ES-I3 (cell line): ENCODE measurements at regions not wholly inside any gene's neighbourhood (a gene's known extent, or its start where the extent isn't known, plus 50 kb on each side); places are given as distances from the start of the nearest gene placed in this dataset.
"Not testable (repeated sequence)": the region's sequence is repeated elsewhere in the genome, so short reads cannot be mapped to it uniquely, and the experiment has no call there.

Experiments
- H3K36me3 ChIP-seq: 2 replicates; pipeline ENCODE4 v1.6.1; 2013; ENCODE audit warnings: mild to moderate bottlenecking, low read length, control low read depth, moderate library complexity; ENCODE audit not compliant: insufficient read depth
- H3K4me1 ChIP-seq: 2 replicates; pipeline ENCODE4 v1.6.1; 2013; ENCODE audit warnings: mild to moderate bottlenecking, control low read depth, low read length; ENCODE audit not compliant: insufficient read depth
- H3K9ac ChIP-seq: 2 replicates; pipeline ENCODE4 v1.6.1; 2013; ENCODE audit warnings: low read depth, mild to moderate bottlenecking, low read length, moderate library complexity
- H3K9me3 ChIP-seq: 2 replicates; pipeline ENCODE4 v1.6.1; 2013; ENCODE audit warnings: mild to moderate bottlenecking, low read length, moderate library complexity; ENCODE audit not compliant: control insufficient read depth, insufficient read depth

DNA sequence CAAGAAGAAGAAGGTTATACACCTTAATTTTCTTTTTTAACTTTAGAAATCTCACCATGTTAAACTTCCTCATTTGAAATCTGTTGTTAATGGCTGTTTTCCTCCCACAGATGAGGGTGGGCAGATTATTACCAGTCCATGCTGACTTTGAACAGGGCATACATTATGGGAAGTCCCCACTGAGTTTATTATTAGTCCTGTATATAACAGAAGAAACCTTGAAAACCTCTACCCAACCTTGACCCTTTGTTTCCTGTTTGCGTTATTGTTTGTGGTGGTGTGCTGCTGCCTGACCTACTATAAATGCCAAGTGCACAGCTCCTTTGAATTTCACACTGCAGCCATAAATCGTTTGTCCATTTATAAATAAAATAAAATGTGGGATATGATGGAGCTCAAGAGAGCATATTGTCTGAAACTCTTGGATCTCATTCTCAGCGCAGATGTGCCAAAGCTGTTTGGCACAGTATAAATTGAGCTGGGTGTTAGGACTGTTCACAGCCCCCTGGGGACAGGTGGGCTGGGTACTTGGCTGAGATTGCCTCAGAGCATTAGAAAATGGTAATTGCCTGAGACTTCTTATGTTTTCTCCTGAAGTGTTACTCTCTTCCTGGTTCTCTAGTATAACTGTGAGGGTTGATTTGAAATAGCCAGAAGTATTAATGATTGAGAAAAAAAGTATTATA, 139.6 kb downstream of the SPATA31D1 start:
- no peaks in the 10 kb centered on the region for H3K4me1 ChIP-seq
- H3K36me3 ChIP-seq: no peaks in the 10 kb centered on the region
- no peak overlapping the region for H3K9ac ChIP-seq
- no peaks in the 10 kb centered on the region for H3K9me3 ChIP-seq

DNA sequence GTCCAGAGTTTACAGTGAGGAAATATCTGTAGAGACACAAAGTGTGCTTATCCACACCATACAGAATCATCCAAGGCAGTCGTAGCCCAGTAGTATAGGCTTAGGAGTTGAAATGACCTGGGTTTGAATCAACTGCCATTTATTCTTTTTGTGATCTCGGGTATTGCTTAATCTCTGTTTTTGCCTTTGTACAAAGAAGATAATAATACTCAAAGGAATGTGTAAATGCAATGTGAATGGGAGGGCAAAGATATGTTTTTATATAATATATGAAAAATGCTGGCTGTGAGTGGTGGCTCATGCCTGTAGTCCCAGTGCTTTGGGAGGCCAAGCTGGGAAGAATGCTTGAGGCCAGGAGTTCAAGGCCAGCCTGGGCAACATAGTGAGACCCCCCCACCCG, 141.1 kb downstream of the SPATA31D1 start:
- Histone ChIP-seq H3K4me1 (no peaks in the 10 kb centered on the region), H3K9ac (no peak overlapping the region), H3K9me3 (no peaks in the 10 kb centered on the region), H3K36me3 (no peaks in the 10 kb centered on the region; the same call in 1 of the 2 replicates)

DNA sequence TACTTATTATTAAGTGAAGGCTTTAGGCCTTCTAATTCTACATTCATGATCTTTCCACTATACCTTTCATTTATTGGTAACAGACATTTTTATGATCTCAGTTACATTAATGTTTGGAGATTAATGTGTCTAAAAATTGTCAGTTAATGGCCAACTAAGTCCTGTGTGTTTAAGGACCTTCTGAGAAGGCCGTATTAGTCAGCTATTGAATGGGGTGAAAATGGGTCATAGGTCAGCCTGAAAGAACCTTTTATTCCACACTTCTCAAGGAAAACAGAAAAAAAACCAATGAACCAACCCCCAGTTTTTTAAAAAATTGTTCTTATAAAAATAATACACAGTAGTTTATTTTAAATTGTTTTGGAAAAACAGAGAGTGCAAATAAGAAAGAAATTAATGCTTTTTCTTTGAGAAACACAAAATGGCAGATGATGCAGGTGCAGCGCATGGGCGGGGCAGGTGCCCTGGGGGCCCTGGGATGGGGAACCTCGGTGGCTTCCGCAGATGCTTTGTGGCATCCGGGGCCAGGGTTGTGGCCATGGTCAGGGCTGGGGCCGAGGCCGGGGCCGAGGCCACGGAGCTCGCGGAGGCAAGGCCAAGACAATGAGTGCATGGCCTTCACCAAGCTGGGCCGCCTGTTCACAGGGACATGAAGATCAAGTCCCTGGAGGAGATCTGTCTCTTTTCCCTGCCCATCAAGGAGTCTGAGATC, 141.9 kb downstream of the SPATA31D1 start:
- H3K4me1 ChIP-seq: no peaks in the 10 kb centered on the region
- no peak overlapping the region for H3K9ac ChIP-seq
- H3K36me3 ChIP-seq: no peaks in the 10 kb centered on the region; the same call in 1 of the 2 replicates
- H3K9me3 ChIP-seq: no peaks in the 10 kb centered on the region

DNA sequence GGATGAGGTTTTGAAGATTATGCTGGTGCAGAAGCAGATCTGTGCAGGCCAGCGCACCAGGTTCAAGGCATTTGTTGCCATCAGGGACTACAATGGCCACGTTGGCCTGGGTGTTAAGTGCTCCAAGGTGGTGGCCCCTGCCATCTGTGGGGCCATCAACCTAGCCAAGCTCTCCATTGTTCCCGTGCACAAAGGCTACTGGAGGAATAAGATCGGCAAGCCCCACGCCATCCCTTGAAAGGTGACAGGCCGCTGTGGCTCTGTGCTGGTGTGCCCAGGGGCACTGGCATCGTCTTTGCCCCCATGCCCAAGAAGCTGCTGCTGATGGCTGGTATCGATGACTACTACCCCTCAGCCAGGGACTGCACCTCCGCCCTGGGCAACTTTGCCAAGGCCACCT, 142.5 kb downstream of the SPATA31D1 start:
- Histone ChIP-seq H3K4me1 (no peaks in the 10 kb centered on the region), H3K36me3 (no peaks in the 10 kb centered on the region; the same call in 1 of the 2 replicates), H3K9ac (no peak overlapping the region), H3K9me3 (no peaks in the 10 kb centered on the region)

DNA sequence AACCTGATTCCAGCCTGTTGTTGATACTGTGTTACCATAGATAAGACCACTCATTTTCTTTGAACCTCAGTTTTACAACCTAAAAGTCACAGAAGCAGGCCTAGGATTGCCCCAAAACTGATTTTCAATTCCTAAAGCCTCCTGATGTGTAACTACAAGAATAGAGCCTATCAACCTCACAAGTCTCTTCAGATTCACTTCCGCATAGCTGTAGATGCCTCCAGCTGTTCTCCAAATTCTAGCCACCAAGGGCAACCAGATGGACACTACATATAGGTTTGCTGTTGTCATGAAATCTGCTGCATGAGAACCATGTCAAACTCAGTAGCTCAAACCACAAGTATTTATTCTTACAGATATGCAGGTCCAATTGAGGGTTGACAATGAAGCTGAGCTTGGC, 143.5 kb downstream of the SPATA31D1 start:
- Histone ChIP-seq H3K9me3 (no peaks in the 10 kb centered on the region), H3K36me3 (no peaks in the 10 kb centered on the region; the same call in 1 of the 2 replicates), H3K4me1 (no peaks in the 10 kb centered on the region), H3K9ac (no peak overlapping the region)

DNA sequence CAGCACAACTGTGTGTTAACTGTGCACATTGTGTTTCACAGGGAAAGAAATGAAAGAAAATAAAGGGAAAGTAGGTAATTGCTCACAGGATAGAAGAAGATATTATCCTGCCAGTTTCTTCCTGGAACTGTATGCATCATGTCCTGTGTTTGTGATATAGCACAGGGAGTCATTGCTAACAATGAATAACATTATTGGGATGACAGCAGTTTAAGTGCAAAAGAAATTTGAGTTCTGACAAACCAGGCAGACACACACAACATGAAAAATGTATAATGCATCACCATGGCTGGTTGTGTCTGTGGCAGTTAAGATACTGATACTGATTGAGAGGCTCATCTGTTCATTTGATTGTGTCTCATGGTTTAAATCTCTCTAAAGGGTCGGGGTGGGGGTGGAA, 145.4 kb downstream of the SPATA31D1 start:
- Histone ChIP-seq H3K9me3 (no peaks in the 10 kb centered on the region), H3K9ac (no peak overlapping the region), H3K4me1 (no peaks in the 10 kb centered on the region), H3K36me3 (no peaks in the 10 kb centered on the region; the same call in 1 of the 2 replicates)

DNA sequence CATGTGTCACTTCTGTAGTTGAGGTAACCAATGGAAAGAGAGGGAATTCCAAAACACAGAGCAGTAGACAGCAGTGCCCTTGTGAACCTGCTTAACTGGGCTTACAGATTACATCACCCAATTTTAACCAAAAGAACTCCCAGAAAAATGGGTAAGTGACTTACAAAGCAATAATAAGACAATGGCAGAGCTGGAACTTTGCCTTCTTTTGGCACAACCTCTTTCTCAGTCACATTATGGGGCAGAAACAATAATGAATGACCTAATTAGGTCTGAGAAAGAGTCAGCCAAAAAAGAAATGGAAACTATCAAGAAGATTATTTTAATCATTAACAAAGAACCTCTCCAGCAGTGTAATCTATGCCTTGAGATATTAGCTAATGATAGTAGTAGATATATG, 146.5 kb downstream of the SPATA31D1 start:
- Histone ChIP-seq H3K4me1 (no peaks in the 10 kb centered on the region), H3K9me3 (no peaks in the 10 kb centered on the region), H3K36me3 (no peaks in the 10 kb centered on the region; the same call in 1 of the 2 replicates), H3K9ac (no peak overlapping the region)

DNA sequence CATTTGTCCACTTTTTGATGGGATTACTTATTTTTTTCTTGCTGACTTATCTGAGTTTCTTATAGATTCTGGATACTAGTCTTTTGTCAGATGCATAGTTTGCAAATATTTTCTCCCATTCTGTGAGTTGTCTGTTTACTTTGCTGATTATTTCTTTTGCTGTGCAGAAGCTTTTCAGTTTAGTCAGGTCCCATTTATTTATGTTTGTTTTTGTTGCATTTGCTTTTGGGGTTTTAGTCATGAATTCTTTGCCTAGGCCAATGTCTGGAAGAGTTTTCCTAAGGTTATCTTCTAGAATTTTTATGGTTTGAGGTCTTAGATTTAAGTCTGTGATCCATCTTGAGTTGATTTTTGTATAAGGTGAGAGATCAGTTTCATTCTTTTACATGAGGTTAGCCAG, 149.5 kb downstream of the SPATA31D1 start:
- not testable (repeated sequence) for H3K36me3 ChIP-seq, H3K4me1 ChIP-seq, H3K9me3 ChIP-seq, H3K9ac ChIP-seq

DNA sequence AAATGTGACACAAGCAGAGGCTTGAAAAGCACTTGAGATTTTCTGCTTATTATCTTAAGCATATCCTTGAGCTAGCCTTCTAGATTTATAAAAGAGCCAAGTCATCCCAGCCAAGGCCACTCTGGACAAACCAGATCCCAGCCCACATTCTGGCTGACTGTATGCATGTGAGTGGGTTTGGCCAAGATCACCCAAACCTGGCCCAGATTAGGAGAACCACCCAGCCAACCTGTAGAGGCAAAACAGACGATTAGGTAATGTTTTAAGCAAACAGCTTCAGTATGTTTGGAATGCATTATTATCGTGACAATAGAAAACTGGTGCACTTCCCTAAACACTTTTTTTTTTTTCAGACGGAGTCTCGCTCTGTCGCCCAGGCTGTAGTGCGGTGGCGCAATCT, 151.9 kb downstream of the SPATA31D1 start:
- no peaks in the 10 kb centered on the region for H3K4me1 ChIP-seq
- no peak overlapping the region for H3K9ac ChIP-seq
- no peaks in the 10 kb centered on the region for H3K9me3 ChIP-seq
- no peaks in the 10 kb centered on the region for H3K36me3 ChIP-seq

DNA sequence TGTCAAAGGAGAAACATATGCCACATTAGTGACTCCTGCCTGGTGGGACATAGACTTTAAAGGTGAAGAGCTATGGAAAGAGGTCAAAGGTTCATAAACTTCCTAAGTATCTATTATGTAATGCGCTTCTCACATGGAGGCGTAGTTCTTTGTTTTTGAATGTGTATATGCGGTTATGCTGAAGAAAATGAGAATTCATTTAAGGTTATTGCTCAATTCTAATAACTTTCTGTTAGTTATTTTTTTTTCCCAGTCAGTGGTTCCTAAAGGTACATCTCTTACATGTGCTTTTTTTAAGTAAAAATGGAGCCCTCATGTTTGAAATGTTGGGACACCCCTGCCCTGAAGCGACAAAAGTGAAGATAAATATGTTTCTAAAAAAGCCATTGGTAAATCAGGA, 156.2 kb downstream of the SPATA31D1 start:
- Histone ChIP-seq H3K9ac (no peak overlapping the region), H3K9me3 (no peaks in the 10 kb centered on the region), H3K4me1 (no peaks in the 10 kb centered on the region), H3K36me3 (no peaks in the 10 kb centered on the region)

DNA sequence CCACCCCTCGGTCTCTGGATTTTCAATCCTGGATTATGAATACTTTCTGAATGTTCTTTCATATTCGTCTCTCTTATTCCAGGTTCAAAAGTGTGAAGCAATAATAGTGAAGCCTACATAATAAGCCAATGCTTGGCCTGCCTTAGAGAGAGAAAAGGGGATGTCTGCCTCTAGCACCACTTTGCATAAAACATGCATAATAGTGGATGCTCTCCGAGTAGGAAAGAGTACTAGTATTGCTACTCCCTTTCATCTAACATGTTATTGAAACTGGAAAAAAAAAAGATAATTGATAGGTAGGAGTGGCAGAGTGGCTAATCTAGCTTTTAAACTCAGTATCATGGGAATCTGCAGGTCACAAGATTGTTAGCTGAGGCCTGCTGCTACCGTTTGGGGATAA, 158.1 kb downstream of the SPATA31D1 start:
- no peaks in the 10 kb centered on the region for H3K9me3 ChIP-seq
- H3K9ac ChIP-seq: no peak overlapping the region
- no peaks in the 10 kb centered on the region for H3K4me1 ChIP-seq
- no peaks in the 10 kb centered on the region for H3K36me3 ChIP-seq

DNA sequence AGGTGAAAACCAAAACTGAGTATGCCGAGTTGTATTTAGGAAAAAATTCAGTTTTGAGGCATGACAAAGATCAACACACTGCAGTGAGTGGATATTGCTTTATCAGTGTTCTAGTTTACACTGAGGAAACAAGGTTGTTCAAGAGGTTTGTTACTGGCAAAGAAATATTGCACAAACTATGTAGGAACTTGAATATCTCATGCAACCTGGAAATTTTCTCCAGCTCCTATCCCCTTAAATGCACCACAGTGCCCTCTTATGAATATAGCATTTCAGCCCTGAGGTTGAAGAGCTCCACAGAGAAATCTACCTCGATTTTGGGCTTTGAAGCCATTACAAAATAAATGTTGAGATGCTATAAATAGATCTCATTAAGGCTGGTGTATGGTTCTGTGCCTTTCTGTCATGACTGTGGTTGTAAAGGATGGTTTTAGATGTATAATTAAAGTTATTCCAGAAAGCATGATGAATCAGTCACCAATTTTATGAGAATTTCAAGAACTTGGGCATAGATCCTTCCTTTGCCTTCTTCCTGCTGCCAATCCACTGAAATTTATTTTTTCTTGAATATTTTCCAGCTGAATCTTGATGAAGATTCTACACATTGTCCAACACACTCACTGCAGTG, 159.3 kb downstream of the SPATA31D1 start:
- no peaks in the 10 kb centered on the region for H3K9me3 ChIP-seq
- no peaks in the 10 kb centered on the region for H3K36me3 ChIP-seq
- no peak overlapping the region for H3K9ac ChIP-seq
- H3K4me1 ChIP-seq: no peaks in the 10 kb centered on the region

DNA sequence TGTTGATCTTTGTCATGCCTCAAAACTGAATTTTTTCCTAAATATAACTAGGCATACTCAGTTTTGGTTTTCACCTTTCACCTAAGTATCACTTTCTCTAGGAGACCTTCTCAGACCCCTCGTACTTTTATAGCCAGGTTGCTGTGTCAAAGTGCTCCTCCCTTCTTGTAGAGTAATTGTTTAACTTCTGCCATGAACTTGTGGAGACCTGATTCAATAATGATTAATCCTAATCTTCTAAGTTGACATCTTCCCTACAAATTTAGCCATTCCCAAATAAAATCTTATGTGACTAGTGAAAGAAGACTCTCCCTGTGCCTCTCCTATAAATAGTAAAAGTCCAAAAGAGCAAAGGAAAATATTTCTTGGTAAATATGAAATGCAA, 159.8 kb downstream of the SPATA31D1 start:
- Histone ChIP-seq H3K4me1 (no peaks in the 10 kb centered on the region), H3K36me3 (no peaks in the 10 kb centered on the region), H3K9me3 (no peaks in the 10 kb centered on the region), H3K9ac (no peak overlapping the region)

DNA sequence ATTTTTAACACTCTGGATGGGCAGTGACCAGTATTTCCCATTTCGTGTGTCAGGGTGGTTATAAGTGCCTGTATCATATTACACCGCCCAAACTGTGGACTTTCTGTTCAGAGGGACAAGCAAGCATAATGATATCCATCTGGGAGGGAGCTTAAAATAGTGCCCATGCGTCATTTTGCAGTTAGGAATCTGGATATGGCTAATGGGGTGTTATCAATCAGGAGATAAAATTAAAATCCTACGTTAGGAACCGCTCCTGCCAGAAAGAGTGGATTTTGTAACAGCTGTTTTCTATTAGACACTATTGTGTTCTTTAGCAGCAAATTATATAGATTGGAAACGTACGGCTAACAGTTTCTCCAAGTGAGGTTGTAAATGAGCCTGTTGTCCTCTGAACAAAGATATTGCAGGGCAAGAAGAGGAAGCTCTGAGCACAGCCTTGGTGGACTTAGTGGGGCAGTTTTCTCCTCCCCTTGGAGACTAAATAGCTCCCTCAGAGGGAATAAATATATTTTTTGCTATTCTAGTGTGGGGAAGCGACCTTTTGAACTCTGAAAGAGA, 160.4 kb downstream of the SPATA31D1 start:
- H3K4me1 ChIP-seq: no peaks in the 10 kb centered on the region
- no peaks in the 10 kb centered on the region for H3K9me3 ChIP-seq
- no peaks in the 10 kb centered on the region for H3K36me3 ChIP-seq
- no peak overlapping the region for H3K9ac ChIP-seq

DNA sequence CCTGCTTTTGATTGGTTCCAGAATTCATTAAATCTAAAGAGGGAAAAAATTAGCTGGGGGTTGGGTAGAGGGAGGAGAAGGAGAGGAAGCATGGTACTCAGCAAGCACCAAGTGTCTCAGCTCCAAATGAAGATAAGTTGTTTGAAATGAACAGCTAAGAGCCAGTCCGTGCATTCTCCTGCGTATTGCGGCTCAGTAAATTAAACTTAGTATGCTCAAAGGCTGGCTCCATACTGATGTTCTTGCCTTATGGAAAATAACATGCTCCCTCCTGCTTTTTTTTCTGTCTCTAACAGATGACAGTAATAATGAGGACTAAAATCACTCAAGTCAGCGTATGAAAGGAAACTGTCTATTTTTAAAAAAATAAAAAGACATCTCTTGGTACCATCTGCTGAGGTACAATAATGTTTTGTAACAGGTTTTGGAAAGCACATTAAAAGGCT, 161.0 kb downstream of the SPATA31D1 start:
- H3K9me3 ChIP-seq: no peaks in the 10 kb centered on the region
- no peak overlapping the region for H3K9ac ChIP-seq

More for the DNA sequence above, 161.0 kb downstream of the SPATA31D1 start:
- no peaks in the 10 kb centered on the region for H3K4me1 ChIP-seq
- no peaks in the 10 kb centered on the region for H3K36me3 ChIP-seq
